ENCODE measurements at regions not wholly inside any gene's neighbourhood (a gene's known extent, or its start where the extent isn't known, plus 50 kb on each side); places are given as distances from the start of the nearest gene placed in this dataset.

- no peaks in the 10 kb centered on the region for H3K36me3 ChIP-seq (ENCODE audit: insufficient read depth, low read length)
- no peak overlapping the region for H2AFZ ChIP-seq (ENCODE audit: low read length)
- H3K4me2 ChIP-seq (ENCODE audit: low read length) = no peak overlapping the region
- no peaks in the 10 kb centered on the region for H3K9me3 ChIP-seq (ENCODE audit: low read length)
- H3K27ac ChIP-seq (ENCODE audit: low read depth, low read length, poor library complexity, severe bottlenecking) = no peak overlapping the region
- no peaks in the 10 kb centered on the region for H3K9me2 ChIP-seq (ENCODE audit: low read depth, low read length)
- no peaks in the 10 kb centered on the region for H3F3A ChIP-seq (ENCODE audit: insufficient read depth, low read length)
- TF ChIP-seq CTCF (IDR thresholded peaks at IDR 0.05; ENCODE audit: low read length) (no peak), EZH2 (IDR thresholded peaks at IDR 0.05; ENCODE audit: borderline replicate concordance, low read length) (no peak)
- H3K9ac ChIP-seq (ENCODE audit: low read length) = no peak overlapping the region
- H3K79me2 ChIP-seq (ENCODE audit: insufficient read depth, low read length) = no peaks in the 10 kb centered on the region
- no peaks in the 10 kb centered on the region for H3K27me3 ChIP-seq (ENCODE audit: insufficient read depth, low read length)
- H3K4me3 ChIP-seq (ENCODE audit: low read depth, low read length, poor library complexity, severe bottlenecking) = no peak overlapping the region
- H3K4me1 ChIP-seq (ENCODE audit: insufficient read depth, low read length, severe bottlenecking) = no peaks in the 10 kb centered on the region
- no peaks in the 10 kb centered on the region for H4K20me1 ChIP-seq (ENCODE audit: insufficient read depth, low read length)
These were observed 253.3 kb downstream of the BUD13 start for GRCh38 chr11:116519499-116519898.

GRCh38 chr11:116518141-116518540 is 254.6 kb downstream of the BUD13 start:
- Histone ChIP-seq H3K79me2 (ENCODE audit: insufficient read depth, low read length) (no peaks in the 10 kb centered on the region), H3K4me2 (ENCODE audit: low read length) (no peak overlapping the region), H4K20me1 (ENCODE audit: insufficient read depth, low read length) (no peaks in the 10 kb centered on the region), H3K9me2 (ENCODE audit: low read depth, low read length) (no peaks in the 10 kb centered on the region), H3K27ac (ENCODE audit: low read depth, low read length, poor library complexity, severe bottlenecking) (no peak overlapping the region), H3K4me3 (ENCODE audit: low read depth, low read length, poor library complexity, severe bottlenecking) (no peak overlapping the region), H3K9me3 (ENCODE audit: low read length) (no peaks in the 10 kb centered on the region), H3K4me1 (ENCODE audit: insufficient read depth, low read length, severe bottlenecking) (no peaks in the 10 kb centered on the region), H3K27me3 (ENCODE audit: insufficient read depth, low read length) (no peaks in the 10 kb centered on the region), H3K9ac (ENCODE audit: low read length) (no peak overlapping the region), H3K36me3 (ENCODE audit: insufficient read depth, low read length) (no peaks in the 10 kb centered on the region), H3F3A (ENCODE audit: insufficient read depth, low read length) (no peaks in the 10 kb centered on the region), H2AFZ (ENCODE audit: low read length) (no peak overlapping the region)
- TF ChIP-seq EZH2 (IDR thresholded peaks at IDR 0.05; ENCODE audit: borderline replicate concordance, low read length) (no peak), CTCF (IDR thresholded peaks at IDR 0.05; ENCODE audit: low read length) (no peak)

GRCh38 chr11:116517584-116517983 is 255.2 kb downstream of the BUD13 start:
- no peaks in the 10 kb centered on the region for H3K27me3 ChIP-seq (ENCODE audit: insufficient read depth, low read length)
- no peak overlapping the region for H3K27ac ChIP-seq (ENCODE audit: low read depth, low read length, poor library complexity, severe bottlenecking)
- no peaks in the 10 kb centered on the region for H4K20me1 ChIP-seq (ENCODE audit: insufficient read depth, low read length)

More at GRCh38 chr11:116517584-116517983, 255.2 kb downstream of the BUD13 start:
- H3K4me2 ChIP-seq (ENCODE audit: low read length) = no peak overlapping the region
- no peaks in the 10 kb centered on the region for H3K9me3 ChIP-seq (ENCODE audit: low read length)
- H2AFZ ChIP-seq (ENCODE audit: low read length) = no peak overlapping the region
- no peak overlapping the region for H3K9ac ChIP-seq (ENCODE audit: low read length)
- H3K4me1 ChIP-seq (ENCODE audit: insufficient read depth, low read length, severe bottlenecking) = no peaks in the 10 kb centered on the region
- no peaks in the 10 kb centered on the region for H3K9me2 ChIP-seq (ENCODE audit: low read depth, low read length)
- H3K79me2 ChIP-seq (ENCODE audit: insufficient read depth, low read length) = no peaks in the 10 kb centered on the region
- TF ChIP-seq EZH2 (IDR thresholded peaks at IDR 0.05; ENCODE audit: borderline replicate concordance, low read length) (no peak), CTCF (IDR thresholded peaks at IDR 0.05; ENCODE audit: low read length) (no peak)
- no peaks in the 10 kb centered on the region for H3F3A ChIP-seq (ENCODE audit: insufficient read depth, low read length)
- H3K4me3 ChIP-seq (ENCODE audit: low read depth, low read length, poor library complexity, severe bottlenecking) = no peak overlapping the region
- no peaks in the 10 kb centered on the region for H3K36me3 ChIP-seq (ENCODE audit: insufficient read depth, low read length)

Data from OCI-LY1 (cell line).